GM19438 (cell line): ENCODE measurements at regions not wholly inside any gene's neighbourhood (a gene's known extent, or its start where the extent isn't known, plus 50 kb on each side); places are given as distances from the start of the nearest gene placed in this dataset.
A peak's percentile ranks its signal among the peaks of the same experiment; 100 is the strongest.

Experiments used
- ATAC-seq: cut with Tn5 transposase; IDR thresholded peaks from one replicate; pipeline ENCODE4 v1.9.1; 2021; ENCODE audit warnings: low read depth; ENCODE audit not compliant: unreplicated experiment

DNA sequence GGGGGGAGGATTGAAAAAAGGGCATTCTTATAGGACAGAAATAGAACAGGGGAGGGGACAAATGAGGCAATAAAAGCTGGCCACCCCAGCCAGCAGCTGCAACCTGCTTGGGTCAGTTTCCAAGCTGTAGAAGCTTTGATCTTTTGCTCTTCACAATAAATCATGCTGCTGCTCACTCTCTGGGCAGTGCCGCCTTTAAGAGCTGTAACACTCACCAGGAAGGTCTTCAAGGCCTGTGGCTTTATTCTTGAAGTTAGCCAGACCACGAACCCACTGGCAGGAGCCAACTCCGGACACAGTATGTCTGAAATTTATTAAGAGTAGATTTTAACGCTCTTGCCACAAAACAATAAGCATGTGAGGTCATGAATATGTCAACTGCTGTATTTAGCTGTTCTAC is 649.9 kb upstream of the RAB6C start:
- no peak for ATAC-seq

DNA sequence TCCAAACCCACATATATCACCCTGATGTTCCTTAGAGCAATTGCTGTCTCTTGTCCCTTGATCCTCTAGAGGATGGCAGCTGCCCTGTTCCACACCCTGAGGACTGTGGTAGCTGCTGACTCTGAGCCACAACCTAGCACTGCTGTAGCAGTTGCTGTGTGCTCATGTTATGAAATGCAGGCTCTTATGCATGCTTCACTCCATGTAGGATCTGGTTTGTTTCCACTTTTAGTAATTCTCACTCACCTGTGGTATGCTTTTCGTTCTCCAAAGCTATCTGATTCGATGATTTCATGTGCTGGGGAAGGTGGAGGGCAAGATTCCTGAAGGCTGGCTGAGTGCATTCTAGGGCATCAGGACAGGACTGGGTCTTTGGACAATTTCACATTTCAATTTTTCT is 649.0 kb upstream of the RAB6C start:
- ATAC-seq: no peak

DNA sequence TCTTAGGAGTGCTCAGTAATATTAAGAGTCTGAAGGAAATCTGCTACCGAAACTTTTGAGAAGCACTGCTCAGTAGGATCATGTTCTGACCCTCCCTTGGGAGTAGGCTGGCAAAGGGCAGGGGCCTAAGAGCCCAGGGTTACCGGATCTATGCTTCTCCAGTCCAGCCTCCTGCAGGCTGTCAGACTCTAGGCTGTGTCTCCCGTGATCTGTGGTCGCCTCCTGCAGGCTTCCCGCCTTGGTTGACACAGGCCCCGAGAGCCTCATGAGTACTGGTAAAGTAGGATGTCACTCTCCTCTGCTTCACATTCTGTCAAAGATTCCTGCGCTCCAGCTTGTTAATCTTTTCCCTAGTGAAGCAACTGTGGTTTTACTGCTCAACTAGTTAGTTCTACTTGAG is 647.8 kb upstream of the RAB6C start:
- no peak for ATAC-seq

DNA sequence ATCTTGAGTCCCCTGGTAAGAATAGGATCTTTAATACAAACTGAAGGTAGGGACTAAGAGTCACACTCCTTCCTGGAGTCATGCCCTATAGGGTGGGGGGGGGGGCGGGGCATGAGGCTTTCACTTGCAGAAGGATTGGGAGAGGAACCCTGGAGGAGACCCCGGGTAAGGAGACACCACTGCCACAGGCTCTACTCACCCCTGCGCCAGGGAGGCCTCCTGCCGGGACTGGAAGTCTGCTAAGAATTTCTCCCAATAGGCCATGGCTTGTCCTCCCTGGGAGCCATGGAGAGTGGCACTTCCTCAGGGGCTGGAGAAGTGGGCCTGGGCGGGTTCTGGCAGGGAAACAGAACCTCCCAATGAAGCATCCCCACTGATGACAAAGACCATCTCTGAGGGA is 645.3 kb upstream of the RAB6C start:
- ATAC-seq: no peak

DNA sequence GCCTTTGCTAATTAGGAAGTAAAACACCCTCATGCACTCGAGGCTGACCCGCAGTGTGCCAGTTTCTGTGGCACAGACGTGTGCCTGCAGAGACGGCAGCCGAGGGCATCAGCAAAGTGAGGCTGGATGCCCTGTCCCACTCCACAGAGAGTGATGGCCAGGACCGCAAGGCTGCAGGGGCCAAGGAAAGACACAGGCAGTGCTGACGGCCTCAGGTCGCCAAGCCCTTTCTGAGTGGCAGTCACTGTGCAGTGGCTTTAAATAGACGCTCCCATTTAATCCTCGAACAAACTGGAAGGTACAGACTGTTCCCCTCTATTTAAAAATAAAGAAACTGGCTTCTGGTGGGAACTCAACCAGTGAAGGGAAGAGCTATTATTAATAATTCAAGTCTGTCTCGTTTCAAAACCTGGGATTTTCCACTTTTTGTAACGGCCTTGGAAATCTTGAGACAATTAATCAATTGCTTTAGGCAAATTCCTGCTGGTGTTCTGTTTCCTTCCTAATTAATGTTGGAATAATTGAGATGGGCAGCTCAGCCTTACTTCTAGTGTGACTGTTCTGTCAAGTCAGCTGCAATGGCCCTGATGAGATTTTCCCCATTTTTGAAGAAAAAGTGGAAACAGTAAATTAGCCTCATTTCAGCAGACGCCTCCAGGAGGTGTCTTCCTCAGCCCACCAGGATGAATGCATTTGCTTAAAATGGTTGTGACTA is 644.6 kb upstream of the RAB6C start:
- ATAC-seq: no peak

DNA sequence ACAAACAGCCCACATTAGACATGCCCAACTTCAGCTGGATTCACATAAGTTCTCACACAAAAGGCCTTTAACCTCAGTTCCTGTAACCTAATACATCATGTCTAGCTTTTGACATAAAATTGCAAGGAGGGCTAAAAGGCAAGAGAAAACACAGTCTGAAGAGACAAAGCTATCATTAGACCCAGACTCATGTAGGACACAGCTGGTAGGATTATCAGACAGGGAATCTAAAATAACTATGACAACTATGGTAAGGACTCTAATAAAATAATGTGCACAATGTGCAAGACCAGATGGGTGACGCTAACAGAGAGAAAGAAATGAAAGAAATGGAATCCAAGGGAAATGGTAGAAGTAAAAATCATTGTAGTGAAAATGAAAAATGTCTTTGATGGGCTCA is 643.2 kb upstream of the RAB6C start:
- no peak for ATAC-seq

DNA sequence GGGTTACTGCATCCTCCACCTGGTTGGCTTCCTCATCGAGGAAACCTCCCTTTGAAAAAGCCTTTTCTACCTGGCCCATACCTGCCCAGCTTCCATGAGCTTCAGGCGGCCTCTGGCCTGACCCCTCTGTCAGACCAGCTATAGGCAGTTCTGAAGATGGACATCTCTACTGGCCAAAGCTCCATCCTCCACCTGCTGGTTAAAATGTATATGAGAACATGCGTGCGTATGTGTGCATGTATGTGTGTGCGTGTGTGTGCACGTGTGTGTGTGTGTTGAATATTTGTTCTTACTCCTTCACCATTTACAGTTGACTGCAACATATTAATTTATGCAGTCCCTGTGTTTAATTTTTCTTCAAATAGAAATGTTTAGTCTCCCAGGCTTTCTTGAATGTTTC is 642.4 kb upstream of the RAB6C start:
- ATAC-seq: no peak

DNA sequence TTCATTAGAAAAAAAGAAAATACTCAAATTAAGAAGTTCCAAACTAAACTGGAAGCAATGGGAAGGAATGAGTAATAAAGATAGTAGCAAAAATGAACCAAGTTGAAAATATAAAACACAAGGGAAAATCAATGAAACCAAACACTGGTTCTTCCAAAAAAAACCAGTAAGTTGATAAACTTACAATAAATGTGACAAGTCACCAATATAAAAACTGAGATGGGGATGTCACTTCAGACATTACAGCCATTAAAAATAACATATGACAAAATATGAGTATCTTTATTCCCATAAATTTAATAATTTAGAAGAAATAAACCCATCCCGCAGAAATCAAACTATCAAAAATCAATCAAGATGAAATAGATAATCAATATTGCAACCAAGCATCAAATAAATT is 633.9 kb upstream of the RAB6C start:
- no peak for ATAC-seq

DNA sequence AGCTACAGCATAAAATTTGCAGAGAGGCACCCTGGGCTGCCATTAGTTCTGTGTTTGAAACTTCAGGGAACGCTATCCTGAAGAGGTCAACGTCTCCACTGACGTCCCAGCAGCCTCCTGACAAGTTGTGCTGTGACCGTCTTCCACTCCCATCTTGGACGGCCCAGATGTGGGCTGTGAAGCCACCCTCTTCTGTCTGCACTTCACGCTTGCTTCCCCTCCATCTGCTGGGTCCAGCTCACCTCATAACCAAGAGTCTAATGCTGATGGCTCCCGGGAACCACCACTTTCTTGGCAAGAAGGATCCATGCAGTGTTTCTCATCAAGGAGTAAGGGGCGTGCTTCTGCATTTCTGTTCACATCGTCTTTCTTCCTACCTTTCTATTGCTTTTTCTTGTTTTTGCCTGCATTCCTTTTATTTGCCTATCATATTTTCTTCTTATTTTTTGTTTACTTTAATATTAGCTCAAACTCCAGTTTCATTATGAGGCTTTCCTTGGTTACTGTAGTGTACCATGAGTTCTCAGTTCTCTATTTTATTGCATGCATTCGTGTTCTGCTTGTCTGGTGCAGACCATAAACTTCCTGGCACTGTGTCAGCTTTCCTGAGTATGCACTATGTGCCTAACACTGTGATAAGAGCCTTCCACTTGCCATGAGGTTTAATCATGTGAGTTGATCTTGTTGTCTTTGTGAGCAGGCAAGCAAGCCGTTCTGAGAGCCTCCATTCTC is 631.8 kb upstream of the RAB6C start:
- peak; percentile 99 for ATAC-seq

DNA sequence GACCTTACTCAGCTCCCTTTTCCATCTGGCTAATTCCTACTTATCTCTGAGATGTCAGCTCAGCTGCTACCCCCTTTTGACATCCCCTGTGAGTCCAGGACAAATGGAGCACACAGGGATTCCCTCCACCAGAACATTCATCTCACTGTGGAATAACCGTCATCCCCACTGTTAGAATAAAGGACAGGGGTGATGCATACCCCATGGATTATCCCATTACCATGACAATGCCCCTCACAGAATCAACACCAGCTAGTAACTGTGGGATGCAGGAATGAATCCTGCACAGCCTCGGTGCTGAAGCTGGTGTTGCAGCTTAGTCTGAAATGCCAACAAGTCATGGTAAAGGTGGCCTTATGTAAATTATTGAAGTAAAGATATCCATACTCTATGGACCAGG is 624.8 kb upstream of the RAB6C start:
- no peak for ATAC-seq

DNA sequence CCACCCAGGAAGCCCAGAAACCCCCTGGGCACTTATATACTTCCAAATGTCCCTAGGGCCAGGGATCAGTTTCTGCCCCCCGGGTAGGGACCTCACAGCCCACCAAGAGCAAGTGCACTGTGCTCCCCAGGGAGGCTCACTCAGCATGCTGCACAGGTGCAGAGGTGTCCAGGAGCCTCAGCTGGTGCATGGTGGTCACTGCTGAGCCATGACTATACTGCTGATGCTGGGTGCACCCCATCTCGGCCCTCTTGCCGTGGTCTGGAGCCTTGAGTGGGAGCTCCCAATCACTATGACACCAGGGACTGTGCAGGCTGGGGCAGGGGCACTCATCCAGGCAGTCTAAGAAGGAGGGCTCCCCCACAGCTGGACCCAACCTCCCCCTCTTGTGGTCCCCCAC is 617.8 kb upstream of the RAB6C start:
- ATAC-seq: no peak

DNA sequence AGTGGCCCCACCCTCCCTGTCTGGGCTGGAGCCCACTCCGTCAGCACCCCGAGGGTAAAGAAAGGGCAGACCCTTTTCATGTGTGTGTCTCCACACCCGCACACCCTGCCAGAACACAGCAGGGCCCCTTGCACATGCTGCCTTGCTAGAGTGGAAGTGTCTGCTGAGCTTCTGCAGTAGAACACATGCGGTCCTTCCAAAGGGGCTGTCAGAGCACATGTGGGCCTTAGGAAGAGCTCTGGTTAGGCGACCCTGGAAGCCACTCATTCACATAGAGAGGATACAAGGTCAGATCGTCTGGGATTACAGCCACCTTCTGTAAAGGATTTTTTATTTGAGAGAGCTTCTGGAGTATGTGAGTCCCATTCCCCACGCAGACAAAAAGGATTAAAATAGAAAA is 613.2 kb upstream of the RAB6C start:
- no peak for ATAC-seq

DNA sequence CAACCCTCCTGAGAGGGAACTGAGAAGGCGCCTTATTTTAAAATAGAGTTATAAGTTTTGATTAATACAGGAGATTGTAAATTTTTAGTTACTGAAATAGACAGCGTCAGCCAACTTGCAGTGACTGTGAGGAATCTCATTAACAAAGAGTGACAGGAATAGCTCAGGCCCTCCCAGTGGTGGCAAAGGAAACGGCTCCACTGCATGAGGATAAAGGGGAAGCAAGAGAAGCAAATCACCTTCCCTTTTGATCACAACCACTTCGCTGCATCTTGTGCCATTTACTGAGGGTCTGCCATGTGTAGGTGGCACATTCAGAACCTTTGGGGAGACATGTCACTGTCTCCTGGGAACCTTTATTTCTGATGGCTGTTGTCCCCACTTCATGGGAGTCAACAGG is 612.4 kb upstream of the RAB6C start:
- ATAC-seq: no peak

DNA sequence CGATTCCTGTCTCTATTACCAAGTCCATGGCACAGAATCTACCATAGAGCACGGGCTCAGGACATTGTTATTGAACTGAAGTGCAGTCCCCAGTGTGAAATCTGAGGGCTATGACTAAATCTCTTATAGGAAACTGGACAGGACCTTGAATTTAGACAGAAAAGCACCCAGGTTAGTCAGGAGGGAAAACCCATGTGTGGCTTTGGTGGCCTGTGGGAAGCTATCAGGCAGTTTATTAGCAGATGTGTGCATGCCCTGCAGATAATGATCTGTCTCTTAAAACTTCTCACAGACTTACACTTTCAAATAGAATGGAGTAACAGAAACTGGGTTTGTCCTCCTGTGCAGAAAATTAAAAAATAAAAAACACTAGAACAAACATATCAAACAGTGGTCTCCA is 610.0 kb upstream of the RAB6C start:
- ATAC-seq: no peak

DNA sequence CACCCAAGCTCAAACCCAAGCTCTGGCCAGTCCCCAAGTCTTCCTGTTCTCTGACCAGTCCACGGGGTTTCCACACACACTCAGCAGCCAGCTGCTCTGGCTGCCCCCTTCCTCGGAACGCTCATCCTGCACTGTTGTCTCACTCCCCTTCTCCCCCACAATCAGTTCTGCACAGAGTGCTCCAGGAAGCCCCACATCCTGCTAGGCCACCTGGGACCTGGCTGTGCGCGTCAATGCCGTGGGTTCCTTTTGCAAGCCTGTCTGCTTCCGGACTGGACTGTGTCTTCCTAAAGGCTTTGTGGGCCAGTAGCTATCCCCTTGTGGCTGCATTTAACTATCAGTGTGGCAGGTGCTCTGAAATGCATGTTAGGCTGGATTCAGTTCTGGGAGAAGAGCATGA is 605.0 kb upstream of the RAB6C start:
- no peak for ATAC-seq

DNA sequence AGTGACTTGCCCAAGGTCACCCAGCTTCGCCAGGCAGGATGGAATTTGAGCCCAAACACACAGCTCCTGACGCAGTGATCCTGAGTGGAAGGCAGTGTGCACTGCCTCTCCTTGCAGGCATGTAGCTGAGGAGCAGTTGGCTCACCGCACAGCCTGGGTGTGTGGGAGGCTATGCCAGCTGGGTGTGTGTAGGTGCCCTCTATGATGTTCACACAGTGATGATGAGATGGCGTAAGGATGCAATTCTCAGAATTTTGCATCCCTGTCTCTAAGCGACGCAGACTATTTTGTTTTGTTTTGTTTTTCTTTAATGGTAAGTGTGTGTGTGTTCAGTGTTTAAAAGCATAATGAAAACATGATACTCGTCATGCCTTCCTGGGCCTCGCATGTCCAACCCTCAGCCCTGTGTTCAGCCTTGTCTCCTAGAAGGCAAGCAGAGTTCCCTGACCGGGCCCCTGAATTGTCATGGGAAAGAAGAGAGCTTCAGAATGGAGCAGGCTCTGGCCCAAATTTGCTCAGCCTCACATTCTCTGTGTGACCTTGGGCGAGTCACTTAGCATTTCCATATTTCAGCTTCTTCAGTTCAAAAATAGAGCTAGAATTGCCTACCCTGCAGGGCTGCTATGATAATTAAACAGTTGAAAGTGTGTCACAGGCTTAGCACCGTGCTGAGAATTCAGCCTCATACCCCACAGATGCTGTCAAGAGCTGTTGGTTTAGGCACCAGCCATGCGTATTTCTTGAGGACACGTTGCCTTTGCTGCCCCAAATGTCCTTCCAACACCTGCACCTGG is 603.6 kb upstream of the RAB6C start:
- ATAC-seq: no peak

DNA sequence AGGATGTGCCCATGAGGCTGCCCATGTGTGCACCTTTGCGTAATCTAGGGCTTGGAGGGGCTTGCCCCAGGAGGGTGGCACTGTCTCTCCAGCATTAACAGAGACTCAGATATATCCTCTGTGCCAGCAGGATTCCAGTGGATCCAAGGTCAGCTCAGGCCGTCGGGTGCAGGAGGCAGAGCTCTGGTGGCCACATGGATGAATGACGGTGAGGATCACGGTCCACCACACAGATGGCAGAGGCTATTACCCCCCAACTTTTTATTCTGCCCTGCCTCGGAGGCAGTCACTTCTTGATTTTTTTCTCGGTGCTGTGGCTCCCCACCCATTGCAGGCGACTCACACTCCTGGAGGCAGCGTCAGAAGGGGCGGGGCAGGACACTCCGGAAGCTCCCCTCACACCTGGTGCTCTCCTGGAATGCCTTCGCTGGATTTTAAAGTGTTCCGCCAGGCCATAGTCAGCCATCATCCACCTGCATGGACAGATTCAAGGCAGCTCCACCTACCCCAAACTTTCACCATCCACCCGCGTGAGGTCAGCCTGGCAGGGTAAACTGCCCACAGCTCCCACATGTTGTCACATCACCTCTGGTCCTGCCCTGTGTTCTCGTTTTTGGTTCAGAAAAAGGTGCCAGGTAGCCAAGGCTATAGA is 602.9 kb upstream of the RAB6C start:
- ATAC-seq: no peak

DNA sequence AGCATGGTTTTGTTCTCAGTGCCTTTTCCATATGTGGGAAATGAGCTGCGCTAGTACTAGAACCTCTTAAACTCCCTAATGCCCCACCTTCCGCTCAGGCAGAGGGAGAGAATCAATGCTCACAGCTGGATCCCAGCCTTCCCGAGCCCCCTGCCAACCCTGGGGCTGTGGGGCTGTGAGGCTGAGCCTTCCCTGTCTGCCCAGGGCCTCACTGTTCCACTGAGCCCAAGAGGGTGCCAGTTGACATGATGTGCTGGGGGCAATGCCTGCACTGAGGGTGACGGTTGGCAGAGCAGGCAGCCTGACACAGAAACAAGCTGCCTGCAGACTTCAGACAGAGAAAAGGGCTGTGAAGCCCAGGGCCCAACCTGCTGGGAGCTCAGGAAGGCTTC is 602.4 kb upstream of the RAB6C start:
- ATAC-seq: no peak

DNA sequence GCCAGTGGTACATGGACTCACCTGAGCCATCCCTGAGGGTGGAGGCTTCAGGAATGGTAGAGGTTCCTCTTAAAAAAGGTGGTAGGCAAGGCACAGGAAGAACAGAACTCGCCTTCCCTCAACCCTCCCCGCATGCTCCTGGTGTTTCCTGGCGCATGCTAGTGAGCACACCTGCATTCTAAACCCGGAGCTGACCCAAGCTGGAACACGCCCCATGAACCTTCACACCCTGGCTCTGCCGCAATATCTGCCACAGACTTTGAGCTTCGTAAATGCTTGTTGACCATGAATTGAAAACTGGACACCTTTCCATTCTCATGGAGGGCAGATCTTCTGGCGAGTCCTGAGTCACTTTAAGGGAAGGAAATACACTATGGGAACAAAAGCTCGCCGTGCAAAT is 601.3 kb upstream of the RAB6C start:
- no peak for ATAC-seq

DNA sequence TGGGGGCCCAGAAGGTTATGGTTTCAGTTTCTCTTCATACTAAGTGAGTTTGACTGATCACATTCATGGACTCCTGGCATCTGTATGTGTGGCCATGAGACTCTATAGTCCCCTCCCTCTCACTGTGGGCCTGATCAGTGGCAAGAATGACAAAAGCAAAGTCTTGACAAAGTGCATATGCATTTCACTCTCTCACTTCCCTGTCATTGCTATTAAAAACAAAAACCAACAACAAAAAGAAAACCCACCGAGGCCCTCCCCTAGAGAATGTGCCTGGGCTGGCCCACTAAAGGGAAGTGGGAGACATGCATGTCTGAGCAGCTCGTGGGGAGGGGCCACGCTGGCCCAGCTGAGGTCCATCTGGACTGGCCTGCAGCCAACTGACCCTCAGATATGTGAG is 600.1 kb upstream of the RAB6C start:
- no peak for ATAC-seq

DNA sequence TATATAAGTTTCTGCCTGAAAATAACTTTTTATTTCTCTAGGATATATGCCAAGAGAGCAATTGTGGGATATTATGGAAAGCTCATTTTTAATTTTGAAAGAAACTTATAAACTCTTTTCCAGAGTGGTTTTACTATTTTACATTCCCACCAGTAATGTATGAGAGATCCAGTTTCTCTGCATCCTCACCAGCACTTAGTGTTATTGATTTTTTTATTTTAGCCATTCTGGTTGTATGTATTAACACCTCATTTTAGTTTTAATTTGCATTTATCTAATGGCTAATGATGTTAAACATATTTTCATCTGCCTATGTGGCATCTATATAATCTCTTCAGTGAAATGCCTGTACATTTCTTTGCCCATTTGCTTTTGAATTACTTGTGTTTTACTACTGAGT is 597.7 kb upstream of the RAB6C start:
- no peak for ATAC-seq
